T-cell (primary cell): ENCODE measurements at regions not wholly inside any gene's neighbourhood (a gene's known extent, or its start where the extent isn't known, plus 50 kb on each side); places are given as distances from the start of the nearest gene placed in this dataset.
"Not testable (repeated sequence)": the region's sequence is repeated elsewhere in the genome, so short reads cannot be mapped to it uniquely, and the experiment has no call there.

Experiments used
- ATAC-seq, 4 experiments: fragments of 200-7000 bp in 3 of 4; fragments of 150-1000 bp in 1 of 4; cut with Tn5 transposase; replicated peaks in 1 of 4; 1 replicate in 3 of 4; 2 replicates in 1 of 4; pipeline ENCODE4 v1.10.0; 2021; ENCODE audit warnings: moderate library complexity in 3 of 4, mild to moderate bottlenecking in 2 of 4, moderate number of reproducible peaks in 1 of 4
- CTCF ChIA-PET, 2 donors: fragments of 300-600 bp; sonication (Branson Sonifier 250); formaldehyde crosslinking; loops; one replicate each; lab custom pipeline; 2022; ENCODE audit warnings: antibody characterized with exemption in 2 of 2; lab: Charles Lee
- POLR2A ChIA-PET, 2 donors: fragments of 300-600 bp; sonication (Branson Sonifier 250); formaldehyde crosslinking; loops; one replicate each; lab custom pipeline; 2022; ENCODE audit warnings: antibody characterized with exemption in 2 of 2; lab: Charles Lee
- DNase-seq, 35 experiments: peaks; one replicate each; pipeline versions ENCODE4 v3.0.0 to v3.0.0-alpha.2; 2013 to 2023
- H3K27ac ChIP-seq: one replicate; pipeline ENCODE4 v1.5.1; 2013; ENCODE audit warnings: low read length
- H3K27me3 ChIP-seq, 2 experiments: replicated peaks in 1 of 2; 1 replicate in 1 of 2; 2 replicates in 1 of 2; pipeline versions ENCODE4 v1.6.1 to v1.7.0; 2013; ENCODE audit warnings: low read length in 1 of 2, mixed read lengths in 1 of 2; ENCODE audit not compliant: control insufficient read depth in 2 of 2, insufficient read depth in 2 of 2; ENCODE audit errors: extremely low read depth in 1 of 2
- H3K36me3 ChIP-seq, 2 donors: 1 replicate in 1 of 2; 2 replicates in 1 of 2; pipeline versions ENCODE4 v1.6.1 to v1.7.0; 2013; ENCODE audit warnings: low read length in 1 of 2; ENCODE audit not compliant: control insufficient read depth in 2 of 2, insufficient read depth in 1 of 2; ENCODE audit errors: extremely low read depth in 1 of 2
- H3K4me1 ChIP-seq, 2 experiments: 1 replicate in 1 of 2; 2 replicates in 1 of 2; pipeline versions ENCODE4 v1.6.1 to v1.7.0; 2013; ENCODE audit warnings: low read length in 2 of 2, mixed read lengths in 1 of 2; ENCODE audit not compliant: insufficient read depth in 2 of 2, control insufficient read depth in 1 of 2; ENCODE audit errors: extremely low read depth in 1 of 2
- H3K4me3 ChIP-seq, 2 donors: 1 replicate in 1 of 2; 2 replicates in 1 of 2; pipeline versions ENCODE4 v1.5.1 to v1.7.0; 2013; ENCODE audit warnings: mild to moderate bottlenecking in 2 of 2, low read length in 1 of 2, moderate library complexity in 1 of 2; ENCODE audit not compliant: control insufficient read depth in 1 of 2; ENCODE audit errors: extremely low read depth in 1 of 2
- H3K9me3 ChIP-seq: 2 replicates; pipeline ENCODE4 v1.7.0; 2013
- H3K27ac Mint-ChIP-seq, 2 donors: one replicate each; pipeline ENCODE4 v1.8.0; 2020 to 2021; ENCODE audit warnings: mild to moderate bottlenecking in 2 of 2, mixed read lengths in 2 of 2
- H3K27me3 Mint-ChIP-seq, 2 donors: one replicate each; pipeline ENCODE4 v1.8.0; 2021 to 2022; ENCODE audit warnings: mixed read lengths in 2 of 2
- H3K36me3 Mint-ChIP-seq: one replicate; pipeline ENCODE4 v1.8.0; 2021; ENCODE audit warnings: mixed read lengths
- H3K4me1 Mint-ChIP-seq, 3 donors: one replicate each; pipeline ENCODE4 v1.8.0; 2020 to 2022; ENCODE audit warnings: mixed read lengths in 3 of 3, mild to moderate bottlenecking in 1 of 3
- H3K4me3 Mint-ChIP-seq, 3 donors: one replicate each; pipeline ENCODE4 v1.8.0; 2020 to 2022; ENCODE audit warnings: mild to moderate bottlenecking in 3 of 3, mixed read lengths in 3 of 3, moderate library complexity in 3 of 3
- H3K9me3 Mint-ChIP-seq, 3 donors: one replicate each; pipeline ENCODE4 v1.8.0; 2020 to 2022; ENCODE audit warnings: mixed read lengths in 3 of 3
- WGBS: methylation state at CpG from one replicate; pipeline ENCODE4 v1.1.5; 2013; ENCODE audit warnings: missing lambda C conversion rate; ENCODE audit not compliant: insufficient coverage; 5-methylcytosine and 5-hydroxymethylcytosine counted together

DNA sequence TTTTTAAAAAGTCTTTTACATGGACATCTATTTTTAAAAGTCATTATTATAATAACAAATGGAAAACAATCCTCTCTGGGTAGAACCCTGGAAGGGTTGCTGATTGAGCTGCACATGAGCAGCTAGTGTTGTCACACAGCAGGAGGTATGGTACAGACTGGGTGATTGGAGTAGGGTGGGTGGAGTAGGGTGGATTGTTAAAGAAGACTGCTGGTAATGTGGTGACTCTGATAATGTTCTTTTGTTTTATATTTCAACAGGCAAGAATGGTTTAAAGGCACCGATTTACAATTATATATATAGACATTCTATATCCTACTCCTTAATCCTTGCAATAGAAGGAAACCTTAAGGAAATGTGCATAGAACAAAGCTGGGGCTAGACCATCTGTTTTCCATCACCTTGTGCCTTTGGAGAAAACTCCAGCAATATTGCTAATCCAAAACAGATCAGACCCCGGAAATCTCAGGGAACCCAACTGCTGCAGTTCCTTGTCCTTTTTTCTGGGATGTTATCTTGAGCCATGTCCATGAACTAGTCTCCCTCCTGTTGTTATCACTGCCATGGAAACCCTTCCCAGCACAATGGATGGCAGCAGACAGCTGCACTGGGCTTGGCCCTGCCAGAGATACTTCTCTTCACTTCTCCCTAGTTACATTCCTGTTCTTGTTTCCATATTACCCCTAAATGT, 129.7 kb downstream of the YIPF5 start:
- no peak overlapping the region for H3K4me3 Mint-ChIP-seq
- peaks cover 1 to 11% of the 10 kb centered on the region in 2 donors for H3K27me3 Mint-ChIP-seq
- Histone ChIP-seq H3K27me3 (no peaks in the 10 kb centered on the region), H3K4me1 (no peaks in the 10 kb centered on the region), H3K27ac (no peak overlapping the region), H3K36me3 (no peaks in the 10 kb centered on the region), H3K4me3 (no peak overlapping the region), H3K9me3 (no peaks in the 10 kb centered on the region)
- 100% methylated on average over 1 of the region's 2 CpGs for WGBS
- H3K36me3 Mint-ChIP-seq: no peaks in the 10 kb centered on the region
- H3K9me3 Mint-ChIP-seq: no peaks in the 10 kb centered on the region
- POLR2A ChIA-PET: no interaction called here
- no peaks in the 10 kb centered on the region for H3K4me1 Mint-ChIP-seq
- no peak for DNase-seq
- CTCF ChIA-PET: no interaction called here
- H3K27ac Mint-ChIP-seq: no peak overlapping the region
- ATAC-seq: no peak

DNA sequence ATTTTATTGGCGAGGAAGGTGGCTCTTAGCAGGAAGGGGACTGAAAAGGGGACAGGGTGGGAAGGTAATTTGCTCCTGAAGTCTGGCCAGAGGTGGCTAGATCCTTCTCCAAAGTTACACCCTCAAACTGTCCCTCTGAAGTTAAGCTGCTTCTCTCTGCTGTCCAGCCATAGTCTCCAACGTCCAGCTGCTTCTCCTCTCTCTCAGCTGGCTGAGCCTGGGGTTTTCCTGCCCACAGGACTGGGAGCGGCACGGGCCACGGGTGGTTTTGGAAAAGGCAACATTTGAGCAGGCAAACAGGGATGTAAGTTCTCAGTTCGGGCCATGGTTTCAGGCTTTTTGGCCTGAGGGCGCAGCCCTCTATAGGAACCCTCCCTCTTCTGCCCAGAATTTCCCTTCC, 128.3 kb downstream of the YIPF5 start:
- no peak overlapping the region for H3K27ac Mint-ChIP-seq
- H3K36me3 Mint-ChIP-seq: no peaks in the 10 kb centered on the region
- DNase-seq: no peak
- ATAC-seq: no peak
- Histone ChIP-seq H3K4me3 (no peak overlapping the region), H3K36me3 (no peaks in the 10 kb centered on the region), H3K27ac (no peak overlapping the region), H3K4me1 (no peaks in the 10 kb centered on the region), H3K9me3 (no peaks in the 10 kb centered on the region), H3K27me3 (no peaks in the 10 kb centered on the region)
- WGBS: 0% methylated on average over 1 of the region's 7 CpGs
- no peaks in the 10 kb centered on the region for H3K9me3 Mint-ChIP-seq
- H3K4me3 Mint-ChIP-seq: no peak overlapping the region
- H3K4me1 Mint-ChIP-seq: no peaks in the 10 kb centered on the region
- POLR2A ChIA-PET: no interaction called here
- CTCF ChIA-PET: no interaction called here
- H3K27me3 Mint-ChIP-seq: peaks cover 0 to 8% of the 10 kb centered on the region in 2 donors

DNA sequence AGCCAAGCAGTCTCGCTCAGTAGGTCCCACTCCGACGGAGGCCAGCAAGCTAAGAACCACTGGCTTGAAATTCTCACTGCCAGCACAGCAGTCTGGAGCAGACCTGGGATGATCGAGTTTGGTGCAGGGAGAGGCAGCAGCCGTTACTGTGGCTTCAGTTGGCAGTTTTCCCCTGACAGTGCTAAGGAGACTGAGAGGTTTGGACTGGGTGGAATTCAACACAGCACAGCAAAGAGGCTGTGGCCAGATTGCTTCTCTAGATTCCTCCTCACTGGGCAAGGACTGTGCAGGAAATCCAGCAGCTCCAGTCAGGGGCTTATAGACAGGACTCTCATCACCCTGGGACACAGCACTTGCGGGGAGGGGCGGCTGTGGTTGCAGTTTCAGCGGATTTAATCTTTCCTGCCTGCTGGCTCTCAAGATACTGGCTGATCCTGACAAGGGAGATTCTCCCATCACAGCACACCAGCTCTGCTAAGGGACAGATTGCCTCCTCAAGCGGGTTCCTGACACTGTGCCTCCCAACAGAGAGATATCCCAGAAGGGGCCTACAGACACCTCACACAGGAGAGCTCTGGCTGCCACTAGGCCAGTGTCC, 122.1 kb downstream of the YIPF5 start:
- H3K36me3 ChIP-seq: no peaks in the 10 kb centered on the region
- H3K9me3 Mint-ChIP-seq: no peaks in the 10 kb centered on the region
- no peak overlapping the region for H3K4me3 Mint-ChIP-seq
- H3K9me3 ChIP-seq: no peaks in the 10 kb centered on the region
- DNase-seq (no peak), ATAC-seq (no peak)
- ChIA-PET POLR2A (no interaction called here), CTCF (no interaction called here)
- peaks cover 10 to 13% of the 10 kb centered on the region in 2 donors for H3K27me3 Mint-ChIP-seq
- WGBS: 77% methylated on average over 8 of the region's 9 CpGs
- H3K4me1 Mint-ChIP-seq: no peaks in the 10 kb centered on the region
- no peak overlapping the region for H3K27ac ChIP-seq
- no peaks in the 10 kb centered on the region for H3K36me3 Mint-ChIP-seq
- no peak overlapping the region for H3K27ac Mint-ChIP-seq
- peaks cover 0 to 11% of the 10 kb centered on the region in 2 experiments for H3K27me3 ChIP-seq
- no peak overlapping the region for H3K4me3 ChIP-seq
- H3K4me1 ChIP-seq: no peaks in the 10 kb centered on the region

DNA sequence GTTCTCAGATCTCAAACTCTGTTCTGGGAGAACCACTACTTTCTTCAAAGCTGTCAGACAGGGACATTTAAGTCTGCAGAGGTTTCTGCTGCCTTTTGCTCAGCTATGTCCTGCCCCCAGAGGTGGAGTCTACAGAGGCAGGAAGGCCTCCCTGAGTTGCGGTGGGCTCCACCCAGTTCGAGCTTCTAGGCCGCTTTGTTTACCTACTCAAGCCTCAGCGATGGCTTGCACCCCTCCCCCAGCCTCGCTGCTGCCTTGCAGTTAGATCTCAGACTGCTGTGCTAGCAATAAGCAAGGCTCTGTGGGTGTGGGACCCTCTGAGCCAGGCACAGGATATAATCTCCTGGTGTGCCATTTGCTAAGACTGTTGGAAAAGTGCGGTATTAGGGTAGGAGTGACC, 115.1 kb downstream of the YIPF5 start:
- peaks cover 2 to 20% (median 6%) of the 10 kb centered on the region in 3 donors for H3K9me3 Mint-ChIP-seq
- ATAC-seq, H3K4me3 ChIP-seq, POLR2A ChIA-PET, H3K4me3 Mint-ChIP-seq, H3K9me3 ChIP-seq, H3K36me3 ChIP-seq, H3K4me1 Mint-ChIP-seq, DNase-seq, H3K27ac ChIP-seq, H3K27ac Mint-ChIP-seq, H3K27me3 ChIP-seq, H3K4me1 ChIP-seq, CTCF ChIA-PET, H3K36me3 Mint-ChIP-seq: not testable (repeated sequence)
- H3K27me3 Mint-ChIP-seq: peaks cover 16 to 24% of the 10 kb centered on the region in 2 donors
- WGBS: 93% methylated on average over 5 of the region's 6 CpGs

DNA sequence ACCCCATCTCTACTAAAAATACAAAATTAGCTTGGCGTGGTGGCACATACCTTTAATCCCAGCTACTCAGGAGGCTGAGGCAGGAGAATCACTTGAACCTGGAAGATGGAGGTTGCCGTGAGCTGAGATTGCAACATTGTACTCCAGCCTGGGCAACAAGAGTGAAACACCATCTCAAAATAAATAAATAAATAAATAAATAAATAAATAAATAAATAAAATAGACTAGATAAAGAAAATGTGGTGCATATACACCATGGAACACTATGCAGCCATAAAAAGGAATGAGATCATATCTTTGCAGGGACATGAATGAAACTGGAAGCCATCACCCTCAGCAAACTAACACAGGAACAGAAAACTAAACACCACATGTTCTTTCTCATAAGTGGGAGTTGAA, 110.4 kb downstream of the YIPF5 start:
- Mint-ChIP-seq H3K9me3 (peaks cover 7 to 18% (median 16%) of the 10 kb centered on the region in 3 donors), H3K27me3 (peaks cover 10 to 16% of the 10 kb centered on the region in 2 donors)
- H3K36me3 Mint-ChIP-seq, ATAC-seq, H3K4me3 ChIP-seq, H3K9me3 ChIP-seq, H3K36me3 ChIP-seq, H3K27me3 ChIP-seq, POLR2A ChIA-PET, H3K27ac ChIP-seq, H3K27ac Mint-ChIP-seq, CTCF ChIA-PET, DNase-seq, H3K4me3 Mint-ChIP-seq, H3K4me1 Mint-ChIP-seq, H3K4me1 ChIP-seq: not testable (repeated sequence)
- WGBS: no CpG with 5 or more reads among the region's 2 CpGs

DNA sequence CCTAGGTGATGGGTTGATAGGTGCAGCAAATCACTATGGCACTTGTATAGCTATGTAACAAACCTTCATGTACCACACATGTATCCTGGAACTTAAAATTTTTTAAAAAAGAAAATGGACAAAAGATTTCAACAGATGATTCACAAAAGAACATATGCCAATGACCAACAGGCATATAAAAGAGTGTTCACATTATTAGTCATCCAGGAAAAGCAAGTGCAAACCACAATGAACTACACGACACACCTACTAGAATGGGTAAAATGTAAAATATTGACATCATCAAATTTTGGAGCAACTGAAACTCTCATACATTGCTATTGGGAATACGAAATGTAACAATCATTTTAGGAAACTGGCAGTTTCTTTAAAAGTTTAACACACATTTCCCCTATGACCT, 109.9 kb downstream of the YIPF5 start:
- Histone ChIP-seq H3K4me3 (no peak overlapping the region), H3K27ac (no peak overlapping the region), H3K9me3 (no peaks in the 10 kb centered on the region), H3K27me3 (peaks cover 0 to 3% of the 10 kb centered on the region in 2 experiments), H3K36me3 (no peaks in the 10 kb centered on the region), H3K4me1 (no peaks in the 10 kb centered on the region)
- ATAC-seq: no peak
- Mint-ChIP-seq H3K27me3 (peaks cover 10 to 16% of the 10 kb centered on the region in 2 donors), H3K36me3 (no peaks in the 10 kb centered on the region), H3K4me3 (no peak overlapping the region), H3K9me3 (peaks cover 7 to 18% (median 16%) of the 10 kb centered on the region in 3 donors), H3K27ac (no peak overlapping the region), H3K4me1 (no peaks in the 10 kb centered on the region)
- ChIA-PET POLR2A (no interaction called here), CTCF (no interaction called here)
- DNase-seq: no peak
- no CpG with 5 or more reads among the region's 2 CpGs for WGBS
